ENCODE measurements at regions not wholly inside any gene's neighbourhood (a gene's known extent, or its start where the extent isn't known, plus 50 kb on each side); places are given as distances from the start of the nearest gene placed in this dataset.

DNA sequence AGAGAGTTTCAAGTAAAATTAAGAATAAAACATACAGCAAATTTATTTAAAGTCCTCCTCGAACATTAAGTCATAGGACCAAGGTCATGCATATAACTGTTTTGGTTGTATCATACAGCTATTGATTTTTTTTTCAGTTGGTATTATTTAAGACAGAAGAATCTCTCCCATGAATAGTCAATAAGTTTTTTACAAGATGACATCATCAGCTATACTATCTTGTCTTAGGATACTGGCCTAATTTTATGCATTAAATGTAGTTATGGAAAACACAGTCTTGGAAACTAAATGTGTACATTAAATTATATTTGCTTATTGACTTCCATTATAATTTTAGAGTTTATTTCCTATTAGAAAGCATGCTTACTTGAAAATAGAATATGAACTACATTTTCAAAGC is 755.9 kb downstream of the PCDH19 start:
- ATAC-seq (ENCODE audit: low read depth in 2 of 2): no peak
- no peak overlapping the region for H3K27ac Mint-ChIP-seq

GRCh38 chrX:99653352-99653751 is 756.7 kb downstream of the PCDH19 start:
- Mint-ChIP-seq H3K36me3 (no peaks in the 10 kb centered on the region), H3K9me3 (peaks cover 0 to 4% (median 0%) of the 10 kb centered on the region in 7 donors), H3K27me3 (no peaks in the 10 kb centered on the region), H3K27ac (no peak overlapping the region), H3K4me1 (no peaks in the 10 kb centered on the region), H3K4me3 (no peak overlapping the region)
- ATAC-seq (ENCODE audit: low read depth in 2 of 2) (no peak), DNase-seq (no peak)

More for the DNA sequence above, 755.9 kb downstream of the PCDH19 start:
- Mint-ChIP-seq H3K4me1 (no peaks in the 10 kb centered on the region), H3K27me3 (no peaks in the 10 kb centered on the region), H3K36me3 (no peaks in the 10 kb centered on the region), H3K9me3 (peaks cover 0 to 4% (median 0%) of the 10 kb centered on the region in 7 donors), H3K4me3 (no peak overlapping the region)
- DNase-seq: no peak

DNA sequence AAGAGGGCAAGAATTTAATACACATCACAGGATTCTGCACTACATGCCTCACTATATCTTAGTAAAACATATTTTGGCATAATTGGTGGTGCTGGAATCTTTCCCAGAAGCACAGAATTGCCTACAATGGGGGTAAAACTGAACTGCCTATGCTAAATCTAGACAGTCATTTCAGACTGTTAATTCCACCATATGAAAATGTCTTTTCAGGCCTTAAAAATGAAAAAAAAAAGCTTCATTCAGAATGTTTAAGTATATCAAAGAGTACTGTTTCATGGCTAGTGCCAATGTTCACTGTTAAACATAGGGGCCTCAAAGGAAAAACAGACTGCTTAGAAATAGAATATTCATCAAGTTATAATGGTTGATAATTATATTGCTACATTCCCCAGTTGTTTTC is 797.0 kb downstream of the PCDH19 start:
- H3K4me1 Mint-ChIP-seq: no peaks in the 10 kb centered on the region
- H3K27ac Mint-ChIP-seq: no peak overlapping the region

GRCh38 chrX:99603091-99603814 is 806.8 kb downstream of the PCDH19 start:
- H3K27me3 Mint-ChIP-seq: no peaks in the 10 kb centered on the region
- ATAC-seq (ENCODE audit: low read depth in 2 of 2) (no peak), DNase-seq (no peak)
- peaks cover 0 to 3% (median 0%) of the 10 kb centered on the region in 7 donors for H3K9me3 Mint-ChIP-seq
- H3K36me3 Mint-ChIP-seq: no peaks in the 10 kb centered on the region
- H3K4me3 Mint-ChIP-seq: no peak overlapping the region
- H3K27ac Mint-ChIP-seq: no peak overlapping the region
- no peaks in the 10 kb centered on the region for H3K4me1 Mint-ChIP-seq

More for the DNA sequence above, 797.0 kb downstream of the PCDH19 start:
- no peak overlapping the region for H3K4me3 Mint-ChIP-seq
- H3K9me3 Mint-ChIP-seq: peaks cover 0 to 5% (median 0%) of the 10 kb centered on the region in 7 donors
- H3K36me3 Mint-ChIP-seq: no peaks in the 10 kb centered on the region
- no peak for ATAC-seq (ENCODE audit: low read depth in 2 of 2)
- H3K27me3 Mint-ChIP-seq: no peaks in the 10 kb centered on the region
- no peak for DNase-seq

GRCh38 chrX:99602107-99602506 is 808.0 kb downstream of the PCDH19 start:
- Mint-ChIP-seq H3K9me3 (peaks cover 0 to 3% (median 0%) of the 10 kb centered on the region in 7 donors), H3K27ac (no peak overlapping the region), H3K4me3 (no peak overlapping the region), H3K4me1 (no peaks in the 10 kb centered on the region), H3K36me3 (no peaks in the 10 kb centered on the region), H3K27me3 (no peaks in the 10 kb centered on the region)
- no peak for ATAC-seq (ENCODE audit: low read depth in 2 of 2)
- no peak for DNase-seq

- Mint-ChIP-seq H3K27me3 (no peaks in the 10 kb centered on the region), H3K36me3 (no peaks in the 10 kb centered on the region), H3K9me3 (peaks cover 0 to 10% (median 4%) of the 10 kb centered on the region in 7 donors), H3K4me1 (no peaks in the 10 kb centered on the region), H3K27ac (no peak overlapping the region), H3K4me3 (no peak overlapping the region)
- ATAC-seq (ENCODE audit: low read depth in 2 of 2): no peak
- no peak for DNase-seq
These were observed 821.1 kb downstream of the PCDH19 start for GRCh38 chrX:99588936-99589335.

DNA sequence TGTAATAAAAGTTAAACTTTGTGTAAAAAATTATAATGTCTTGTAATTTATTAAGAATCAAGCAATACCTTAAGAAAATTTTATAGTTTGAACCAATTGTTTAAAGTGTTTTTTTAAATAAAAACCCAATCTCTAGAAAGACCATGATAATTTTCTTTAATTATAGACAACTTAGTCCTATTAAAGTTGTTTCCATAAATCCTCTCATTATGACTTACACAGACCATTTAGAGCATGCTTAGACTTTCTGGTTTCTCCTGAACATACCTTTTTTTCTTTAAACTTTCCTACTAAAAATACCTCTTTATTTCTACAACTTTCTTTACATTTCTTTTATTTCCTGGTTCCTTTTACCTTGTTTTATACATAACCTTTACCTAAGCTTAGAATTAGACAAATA is 837.4 kb downstream of the PCDH19 start:
- Mint-ChIP-seq H3K4me1 (no peaks in the 10 kb centered on the region), H3K36me3 (peaks cover 4 to 9% of the 10 kb centered on the region in 2 donors), H3K27me3 (no peaks in the 10 kb centered on the region), H3K27ac (no peak overlapping the region), H3K9me3 (peaks cover 5 to 36% (median 19%) of the 10 kb centered on the region in 7 donors), H3K4me3 (no peak overlapping the region)
- ATAC-seq (ENCODE audit: low read depth in 2 of 2) (no peak), DNase-seq (no peak)

- H3K27me3 Mint-ChIP-seq: no peaks in the 10 kb centered on the region
- H3K9me3 Mint-ChIP-seq: peaks cover 0 to 20% (median 4%) of the 10 kb centered on the region in 7 donors
- ATAC-seq (ENCODE audit: low read depth in 2 of 2) (no peak), DNase-seq (no peak)
- no peak overlapping the region for H3K27ac Mint-ChIP-seq
- H3K4me3 Mint-ChIP-seq: no peak overlapping the region
- no peaks in the 10 kb centered on the region for H3K36me3 Mint-ChIP-seq
- no peaks in the 10 kb centered on the region for H3K4me1 Mint-ChIP-seq
These were observed 860.7 kb downstream of the PCDH19 start for GRCh38 chrX:99549381-99549780.

DNA sequence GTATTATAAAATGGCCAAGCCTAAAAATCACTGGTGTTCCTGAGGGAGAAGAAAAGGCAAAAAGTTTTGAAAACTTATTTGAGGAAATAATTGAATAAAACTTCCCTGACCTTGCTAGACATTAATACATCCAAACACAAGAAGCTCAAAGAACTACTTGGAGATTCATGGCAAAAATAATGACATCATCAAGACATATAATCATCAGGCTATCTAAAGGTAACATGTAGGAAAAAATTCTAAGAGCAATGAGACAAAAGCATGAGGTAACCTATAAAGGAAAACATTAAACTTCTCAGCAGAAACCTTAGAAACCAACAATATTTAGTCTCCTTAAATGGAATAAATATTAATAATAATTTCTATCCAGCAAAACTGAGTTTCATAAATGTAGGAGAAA is 887.6 kb downstream of the PCDH19 start:
- H3K27ac Mint-ChIP-seq: no peak overlapping the region
- H3K4me1 Mint-ChIP-seq: no peaks in the 10 kb centered on the region
- no peak for DNase-seq
- ATAC-seq (ENCODE audit: low read depth in 2 of 2): no peak
- H3K9me3 Mint-ChIP-seq: peaks cover 0 to 14% (median 3%) of the 10 kb centered on the region in 7 donors
- no peaks in the 10 kb centered on the region for H3K27me3 Mint-ChIP-seq
- H3K4me3 Mint-ChIP-seq: no peak overlapping the region
- H3K36me3 Mint-ChIP-seq: no peaks in the 10 kb centered on the region

DNA sequence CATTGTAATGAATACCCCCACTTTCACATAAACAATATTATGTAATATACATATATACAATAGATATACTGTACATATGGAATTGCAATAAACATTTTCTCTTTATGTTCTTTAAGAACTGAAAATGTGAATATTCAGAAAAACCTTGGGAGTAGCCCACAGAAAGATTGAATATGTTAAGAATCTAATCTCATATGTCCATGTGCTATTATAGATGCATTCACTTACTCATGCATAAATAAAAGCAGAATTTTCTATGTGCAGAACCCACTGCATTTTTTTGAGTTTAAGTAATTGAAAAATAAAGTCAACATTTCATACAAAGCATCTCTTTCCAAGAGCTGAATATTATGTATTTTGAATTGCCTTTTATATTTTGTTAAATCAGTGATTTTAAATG is 902.3 kb downstream of the PCDH19 start:
- Mint-ChIP-seq H3K4me1 (no peaks in the 10 kb centered on the region), H3K36me3 (no peaks in the 10 kb centered on the region), H3K27ac (no peak overlapping the region), H3K27me3 (no peaks in the 10 kb centered on the region), H3K9me3 (peaks cover 0 to 11% (median 9%) of the 10 kb centered on the region in 7 donors), H3K4me3 (no peak overlapping the region)
- DNase-seq (no peak), ATAC-seq (ENCODE audit: low read depth in 2 of 2) (no peak)

GRCh38 chrX:99495453-99495852 is 914.6 kb downstream of the PCDH19 start:
- no peaks in the 10 kb centered on the region for H3K36me3 Mint-ChIP-seq
- DNase-seq (no peak), ATAC-seq (ENCODE audit: low read depth in 2 of 2) (no peak)
- no peak overlapping the region for H3K27ac Mint-ChIP-seq
- H3K4me1 Mint-ChIP-seq: no peaks in the 10 kb centered on the region
- H3K9me3 Mint-ChIP-seq: peaks cover 4 to 22% (median 9%) of the 10 kb centered on the region in 7 donors
- H3K4me3 Mint-ChIP-seq: no peak overlapping the region
- no peaks in the 10 kb centered on the region for H3K27me3 Mint-ChIP-seq

DNA sequence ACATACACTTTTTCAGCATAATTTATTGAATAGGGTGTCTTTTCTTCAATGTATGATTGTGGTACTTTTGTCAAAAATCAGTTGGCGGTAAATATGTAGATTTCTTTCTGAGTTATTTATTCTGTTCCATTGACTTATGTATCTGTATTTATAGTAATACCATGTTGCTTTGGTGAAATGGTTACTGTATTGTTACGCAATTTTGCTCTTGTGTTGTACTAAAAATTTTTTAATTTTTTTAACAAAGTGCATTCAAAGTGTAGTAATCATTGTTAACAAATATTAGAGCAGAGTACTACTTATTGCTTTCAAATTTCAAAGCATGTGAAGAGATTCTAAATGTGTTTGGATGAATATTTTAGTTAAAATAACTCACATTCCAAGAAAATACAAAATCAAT is 915.4 kb downstream of the PCDH19 start:
- ATAC-seq (ENCODE audit: low read depth in 2 of 2) (no peak), DNase-seq (no peak)
- H3K4me1 Mint-ChIP-seq: no peaks in the 10 kb centered on the region
- H3K4me3 Mint-ChIP-seq: no peak overlapping the region
- no peak overlapping the region for H3K27ac Mint-ChIP-seq
- H3K9me3 Mint-ChIP-seq: peaks cover 3 to 19% (median 8%) of the 10 kb centered on the region in 7 donors
- H3K36me3 Mint-ChIP-seq: no peaks in the 10 kb centered on the region
- H3K27me3 Mint-ChIP-seq: no peaks in the 10 kb centered on the region

- DNase-seq (no peak), ATAC-seq (ENCODE audit: low read depth in 2 of 2) (no peak)
- Mint-ChIP-seq H3K27ac (no peak overlapping the region), H3K4me3 (no peak overlapping the region), H3K9me3 (peaks cover 0 to 3% (median 0%) of the 10 kb centered on the region in 7 donors), H3K36me3 (no peaks in the 10 kb centered on the region), H3K27me3 (no peaks in the 10 kb centered on the region), H3K4me1 (no peaks in the 10 kb centered on the region)
These were observed 929.3 kb downstream of the PCDH19 start for GRCh38 chrX:99480728-99481127.

DNA sequence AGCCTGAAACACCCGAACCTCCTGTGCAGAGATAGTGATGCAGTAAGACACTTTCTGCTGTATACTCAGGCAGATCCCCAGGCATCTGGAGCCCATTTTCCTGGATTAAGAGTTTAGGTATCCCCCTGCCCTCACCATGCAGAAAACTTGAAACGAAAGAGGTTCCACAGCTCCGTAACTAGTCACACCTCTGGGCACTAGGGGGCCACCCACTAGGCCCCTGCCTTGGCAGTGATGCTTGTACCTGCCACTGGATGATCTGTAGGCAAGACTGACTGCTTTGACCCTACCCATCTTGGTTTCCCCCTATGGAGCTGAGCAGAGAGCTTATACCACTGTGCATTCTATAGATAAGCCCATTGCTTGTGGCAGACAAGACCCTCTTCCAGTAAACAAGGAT is 940.6 kb downstream of the PCDH19 start:
- Mint-ChIP-seq H3K4me1 (no peaks in the 10 kb centered on the region), H3K27ac (no peak overlapping the region), H3K4me3 (no peak overlapping the region), H3K27me3 (no peaks in the 10 kb centered on the region), H3K9me3 (peaks cover 0 to 20% (median 7%) of the 10 kb centered on the region in 7 donors), H3K36me3 (no peaks in the 10 kb centered on the region)
- ATAC-seq (ENCODE audit: low read depth in 2 of 2): no peak
- no peak for DNase-seq
